Mesodermal cell (in vitro differentiated cells): ENCODE measurements at regions not wholly inside any gene's neighbourhood (a gene's known extent, or its start where the extent isn't known, plus 50 kb on each side); places are given as distances from the start of the nearest gene placed in this dataset.

Experiments
- H3K27ac ChIP-seq: 2 replicates; pipeline ENCODE4 v1.7.0; 2013; ENCODE audit warnings: mild to moderate bottlenecking, low read depth, low read length, moderate library complexity; ENCODE audit not compliant: severe bottlenecking
- H3K36me3 ChIP-seq: 2 replicates; pipeline ENCODE4 v1.7.1; 2013; ENCODE audit warnings: mild to moderate bottlenecking, low read length, moderate library complexity; ENCODE audit not compliant: control insufficient read depth, insufficient read depth
- H3K4me1 ChIP-seq: one replicate; pipeline ENCODE4 v1.7.1; 2013; ENCODE audit warnings: mild to moderate bottlenecking, low read length; ENCODE audit not compliant: insufficient read depth, control insufficient read depth, poor library complexity, severe bottlenecking
- H3K4me3 ChIP-seq: 2 replicates; pipeline ENCODE4 v1.7.0; 2013; ENCODE audit warnings: low read length, control low read depth, mild to moderate bottlenecking; ENCODE audit not compliant: insufficient read depth, poor library complexity, severe bottlenecking; ENCODE audit errors: extremely low read depth
- H3K9me3 ChIP-seq: 2 replicates; pipeline ENCODE4 v1.7.1; 2013; ENCODE audit warnings: mild to moderate bottlenecking, low read length, moderate library complexity; ENCODE audit not compliant: control insufficient read depth
- WGBS, 2 experiments: methylation state at CpG; one replicate each; pipeline ENCODE4 v1.1.5; 2013; ENCODE audit warnings: missing lambda C conversion rate in 2 of 2; ENCODE audit not compliant: insufficient coverage in 2 of 2; 5-methylcytosine and 5-hydroxymethylcytosine counted together

DNA sequence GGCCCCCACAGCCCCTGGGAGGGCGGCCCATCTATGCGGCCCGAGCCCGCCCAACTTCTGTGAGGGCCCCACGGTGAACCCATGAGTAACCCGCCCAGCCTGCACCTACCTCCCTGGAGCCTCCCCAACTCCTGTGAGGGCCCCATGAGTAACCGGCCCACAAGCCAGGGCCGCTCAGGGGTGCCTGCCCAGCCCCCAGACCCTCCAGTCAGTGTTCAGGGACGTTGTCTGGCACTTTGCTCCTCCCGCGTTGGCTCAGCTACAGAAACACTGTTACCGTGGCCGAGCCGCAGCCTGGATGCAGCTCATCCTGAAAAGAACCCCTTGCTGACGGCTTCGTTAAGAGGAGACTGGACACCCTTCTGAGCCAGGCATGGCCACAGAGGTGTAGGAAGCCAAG, 179.6 kb downstream of the BRD1 start:
- Histone ChIP-seq H3K4me3 (no peak overlapping the region), H3K9me3 (no peaks in the 10 kb centered on the region), H3K36me3 (no peaks in the 10 kb centered on the region), H3K27ac (no peak overlapping the region), H3K4me1 (no peaks in the 10 kb centered on the region)
- WGBS, 2 experiments: 90% methylated on average over 16 of the region's 16 CpGs

DNA sequence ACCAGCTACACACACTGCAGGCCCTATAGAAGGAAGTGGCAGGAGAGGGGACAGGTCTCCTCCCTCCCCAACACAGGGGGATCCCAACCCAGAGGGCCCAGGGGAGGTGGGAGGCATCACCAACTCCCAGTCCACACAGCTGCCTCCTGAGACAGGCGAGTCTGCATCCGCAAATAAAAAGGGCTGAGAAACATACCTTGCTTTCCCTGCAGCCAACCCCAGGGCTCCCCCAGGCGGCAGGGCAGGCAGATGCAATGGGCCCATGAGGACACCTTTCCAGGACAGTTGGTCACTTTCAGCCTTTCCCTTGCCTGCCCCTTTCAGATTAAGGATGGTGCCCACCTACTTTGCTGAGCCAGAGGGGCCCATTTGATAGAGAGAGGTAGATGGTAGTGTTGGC, 180.0 kb downstream of the BRD1 start:
- no peak overlapping the region for H3K27ac ChIP-seq
- WGBS, 2 experiments: 85% methylated on average over 2 to 3 of the region's 3 CpGs
- H3K9me3 ChIP-seq: no peaks in the 10 kb centered on the region

DNA sequence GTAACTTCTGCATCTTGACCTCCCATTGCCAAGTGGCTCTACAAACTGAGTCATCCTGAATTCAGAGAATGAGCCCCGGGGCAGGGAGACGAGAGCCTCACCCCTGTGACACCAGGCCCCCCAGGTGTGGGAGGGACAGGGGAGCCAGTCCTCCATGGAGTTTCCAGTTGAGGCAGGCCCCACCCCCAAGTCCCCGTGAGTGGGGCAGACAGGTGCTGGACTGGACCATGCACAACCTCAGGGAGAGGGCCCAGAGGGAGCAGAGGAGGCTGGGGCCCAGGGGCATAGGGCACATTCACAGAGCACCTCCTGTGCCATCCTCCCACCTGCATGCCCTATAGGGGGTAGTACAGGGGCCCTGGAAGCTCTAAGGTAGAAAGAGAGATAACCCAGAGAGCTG, 180.8 kb downstream of the BRD1 start:
- Histone ChIP-seq H3K4me3 (no peak overlapping the region), H3K27ac (no peak overlapping the region), H3K36me3 (no peaks in the 10 kb centered on the region), H3K9me3 (no peaks in the 10 kb centered on the region), H3K4me1 (no peaks in the 10 kb centered on the region)
- 51 to 52% methylated on average over 2 to 3 of the region's 3 CpGs for WGBS, 2 experiments

More for the DNA sequence above, 180.0 kb downstream of the BRD1 start:
- no peaks in the 10 kb centered on the region for H3K36me3 ChIP-seq
- no peaks in the 10 kb centered on the region for H3K4me1 ChIP-seq
- H3K4me3 ChIP-seq: no peak overlapping the region

DNA sequence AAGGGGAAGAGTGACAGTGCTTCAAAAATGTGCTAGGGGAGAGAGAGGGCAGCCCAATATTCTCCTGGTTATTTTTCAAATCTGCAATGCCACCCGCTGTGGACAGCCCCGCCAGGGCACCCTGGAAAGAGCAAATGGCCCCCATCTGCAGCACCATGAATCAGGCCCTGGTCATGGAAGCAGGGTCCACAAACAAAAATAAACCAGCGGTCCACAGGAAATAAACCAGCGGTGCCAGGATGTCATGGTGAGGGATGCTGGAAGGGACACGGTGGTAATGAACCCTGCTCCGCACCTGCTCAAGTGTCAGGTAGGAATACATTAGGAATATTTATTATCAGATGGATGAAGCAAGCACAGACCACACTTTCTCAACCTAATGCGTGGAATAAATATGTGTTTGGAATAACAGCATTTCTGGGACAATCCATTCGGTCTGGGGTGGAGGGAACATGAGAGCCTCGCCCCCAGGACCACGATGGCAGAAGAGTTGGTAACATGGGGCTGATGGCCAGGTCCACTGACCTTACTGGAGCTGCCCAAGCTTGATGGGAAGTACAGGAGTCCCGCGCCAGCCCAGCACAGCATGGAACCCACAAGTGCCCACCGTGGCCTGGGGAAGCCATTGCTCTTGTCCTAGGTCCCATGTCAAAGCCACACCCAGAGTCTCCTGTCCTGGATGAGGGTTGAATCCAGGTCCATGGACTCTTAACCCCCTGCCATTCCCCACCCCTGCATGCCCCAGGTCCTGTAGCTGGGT, 181.7 kb downstream of the BRD1 start:
- Histone ChIP-seq H3K9me3 (no peaks in the 10 kb centered on the region), H3K36me3 (no peaks in the 10 kb centered on the region), H3K4me1 (no peaks in the 10 kb centered on the region), H3K4me3 (no peak overlapping the region), H3K27ac (no peak overlapping the region)
- 90 to 96% methylated on average over 10 to 11 of the region's 13 CpGs for WGBS, 2 experiments

DNA sequence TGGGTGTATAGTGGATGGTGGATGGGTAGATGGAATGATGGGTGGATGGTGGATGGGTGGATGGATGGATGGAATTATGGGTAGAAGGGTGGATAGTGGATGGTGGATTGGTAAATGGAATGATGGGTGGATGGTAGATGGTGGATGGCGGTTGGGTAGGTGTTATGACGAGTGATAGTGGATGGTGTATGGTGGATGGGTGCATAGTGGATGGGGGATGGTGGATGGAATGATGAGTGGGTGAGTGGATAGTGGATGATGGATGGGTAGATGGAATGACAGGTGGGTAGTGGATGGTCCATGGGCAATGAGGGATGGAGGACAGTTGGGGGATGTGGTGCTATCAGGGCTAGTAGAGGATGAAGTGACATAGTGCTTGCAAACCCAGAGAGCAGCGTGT, 182.4 kb downstream of the BRD1 start:
- Histone ChIP-seq H3K9me3 (no peaks in the 10 kb centered on the region), H3K4me1 (no peaks in the 10 kb centered on the region), H3K36me3 (no peaks in the 10 kb centered on the region), H3K4me3 (no peak overlapping the region), H3K27ac (no peak overlapping the region)
- 66 to 96% methylated on average over 2 to 3 of the region's 3 CpGs for WGBS, 2 experiments

DNA sequence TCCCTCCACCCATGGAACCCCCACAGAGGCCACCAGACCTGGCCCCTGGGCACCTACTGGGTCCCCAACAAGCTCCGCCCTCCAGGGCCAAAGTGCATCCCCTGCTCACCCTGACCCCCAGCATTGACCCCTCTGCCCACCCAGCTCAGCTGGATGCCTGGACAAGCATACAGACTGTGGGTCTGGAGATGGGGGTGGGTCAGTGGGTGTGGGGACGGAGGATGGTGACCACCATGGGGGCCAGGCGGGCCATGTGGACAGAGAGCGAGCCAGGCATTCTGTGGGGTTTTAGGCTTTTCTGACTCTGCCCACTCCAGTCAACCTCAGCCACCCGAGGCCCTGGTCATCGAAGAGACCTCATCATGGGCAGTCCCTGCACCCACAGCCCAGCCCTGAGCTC, 183.7 kb downstream of the BRD1 start:
- Histone ChIP-seq H3K27ac (no peak overlapping the region), H3K4me3 (no peak overlapping the region), H3K9me3 (no peaks in the 10 kb centered on the region), H3K4me1 (no peaks in the 10 kb centered on the region), H3K36me3 (no peaks in the 10 kb centered on the region)
- 97 to 100% methylated on average over 2 to 6 of the region's 6 CpGs for WGBS, 2 experiments

DNA sequence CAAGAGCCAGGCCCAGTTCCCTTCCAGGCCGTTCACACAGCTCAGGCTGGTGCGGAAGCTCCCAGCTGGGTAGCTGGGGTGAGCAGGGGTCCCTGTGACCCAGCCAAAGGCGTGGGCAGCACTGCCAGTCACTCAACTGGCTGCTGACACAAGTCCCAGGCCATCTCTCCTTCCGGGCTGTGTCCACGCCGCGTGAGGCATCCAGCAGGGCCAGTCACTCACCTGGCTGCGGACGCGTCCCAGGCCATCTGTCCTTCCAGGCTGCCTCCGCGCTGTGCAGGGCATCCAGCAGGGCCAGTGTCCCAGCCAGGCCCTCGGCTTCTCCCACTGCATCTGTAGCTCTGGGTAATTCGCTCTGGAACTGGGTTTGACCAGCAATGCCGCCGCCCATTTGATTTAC, 184.2 kb downstream of the BRD1 start:
- Histone ChIP-seq H3K27ac (no peak overlapping the region), H3K4me1 (no peaks in the 10 kb centered on the region), H3K36me3 (no peaks in the 10 kb centered on the region), H3K4me3 (no peak overlapping the region), H3K9me3 (no peaks in the 10 kb centered on the region)
- WGBS, 2 experiments: 93 to 95% methylated on average over 15 to 16 of the region's 16 CpGs

DNA sequence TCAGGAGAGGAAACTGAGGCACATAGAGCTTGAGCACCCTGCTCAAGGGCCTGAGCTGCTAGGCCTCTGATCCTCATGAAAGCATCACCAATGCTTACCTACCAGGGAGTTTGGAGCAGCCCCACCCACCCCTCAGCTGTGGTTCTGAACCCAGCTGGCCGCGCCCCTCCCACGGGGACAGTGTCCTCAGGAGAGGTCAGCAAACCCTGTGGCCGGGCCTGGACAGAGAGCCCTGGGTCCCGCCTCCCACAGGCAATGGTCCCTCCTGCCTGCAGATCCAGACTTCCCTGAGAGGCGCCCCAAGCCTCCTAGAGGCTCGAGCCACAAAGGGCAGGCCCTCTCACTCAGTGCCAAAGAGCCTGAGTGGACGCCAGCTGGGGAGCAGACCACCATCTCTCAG, 184.9 kb downstream of the BRD1 start:
- 88 to 89% methylated on average over 8 of the region's 8 CpGs for WGBS, 2 experiments
- H3K36me3 ChIP-seq: no peaks in the 10 kb centered on the region
- H3K4me1 ChIP-seq: no peaks in the 10 kb centered on the region
- H3K9me3 ChIP-seq: no peaks in the 10 kb centered on the region
- H3K27ac ChIP-seq: no peak overlapping the region
- H3K4me3 ChIP-seq: no peak overlapping the region

DNA sequence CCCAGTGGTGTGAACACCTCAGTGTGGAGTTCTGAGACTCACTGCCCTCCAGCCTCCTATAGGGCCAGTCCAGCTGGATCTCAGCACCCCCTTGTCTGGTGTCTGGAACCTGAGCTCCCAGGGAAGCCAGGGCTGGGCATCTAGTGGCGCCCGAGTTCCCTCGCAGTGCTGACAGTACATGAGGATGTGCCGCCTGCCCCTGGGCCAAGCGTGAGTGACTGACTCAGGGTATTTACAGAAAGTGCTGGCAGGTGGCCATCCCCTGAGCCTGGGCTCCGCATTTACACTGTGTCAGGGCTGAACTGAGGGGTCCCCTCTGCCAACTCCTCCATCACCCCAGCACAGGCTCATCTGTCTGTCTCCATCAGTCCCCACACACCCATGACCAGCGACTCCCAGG, 185.3 kb downstream of the BRD1 start:
- Histone ChIP-seq H3K36me3 (no peaks in the 10 kb centered on the region), H3K4me3 (no peak overlapping the region), H3K4me1 (no peaks in the 10 kb centered on the region), H3K9me3 (no peaks in the 10 kb centered on the region), H3K27ac (no peak overlapping the region)
- WGBS, 2 experiments: 80 to 88% methylated on average over 6 to 7 of the region's 7 CpGs

DNA sequence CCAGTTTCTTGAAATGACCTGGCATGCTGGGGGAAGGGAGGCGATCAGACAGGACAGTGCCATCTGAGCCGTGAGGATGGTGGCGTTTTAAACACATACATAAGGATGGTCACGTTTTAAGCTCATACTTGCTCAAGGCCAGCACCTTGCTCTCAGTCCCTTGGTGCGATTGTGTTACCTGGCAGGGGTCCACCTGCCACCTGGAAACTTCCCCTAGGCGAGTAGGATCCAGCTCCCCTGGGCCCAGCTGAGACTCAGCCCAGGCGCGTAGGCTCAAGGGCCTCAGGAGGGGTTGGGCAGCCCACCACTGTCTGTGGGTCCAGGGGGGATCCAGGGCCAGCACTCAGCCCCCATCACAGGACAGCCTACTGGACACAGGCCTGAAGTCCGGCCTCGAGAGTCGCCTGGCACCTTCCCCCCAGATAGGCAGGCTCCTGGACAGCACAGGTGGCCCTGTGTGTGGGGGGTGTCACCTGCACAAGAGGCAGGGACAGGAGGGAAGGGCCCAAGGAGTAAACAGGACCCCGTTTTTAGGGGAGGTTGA, 185.8 kb downstream of the BRD1 start:
- 82 to 87% methylated on average over 10 to 12 of the region's 12 CpGs for WGBS, 2 experiments
- Histone ChIP-seq H3K27ac (no peak overlapping the region), H3K9me3 (no peaks in the 10 kb centered on the region), H3K36me3 (no peaks in the 10 kb centered on the region), H3K4me1 (no peaks in the 10 kb centered on the region), H3K4me3 (no peak overlapping the region)

DNA sequence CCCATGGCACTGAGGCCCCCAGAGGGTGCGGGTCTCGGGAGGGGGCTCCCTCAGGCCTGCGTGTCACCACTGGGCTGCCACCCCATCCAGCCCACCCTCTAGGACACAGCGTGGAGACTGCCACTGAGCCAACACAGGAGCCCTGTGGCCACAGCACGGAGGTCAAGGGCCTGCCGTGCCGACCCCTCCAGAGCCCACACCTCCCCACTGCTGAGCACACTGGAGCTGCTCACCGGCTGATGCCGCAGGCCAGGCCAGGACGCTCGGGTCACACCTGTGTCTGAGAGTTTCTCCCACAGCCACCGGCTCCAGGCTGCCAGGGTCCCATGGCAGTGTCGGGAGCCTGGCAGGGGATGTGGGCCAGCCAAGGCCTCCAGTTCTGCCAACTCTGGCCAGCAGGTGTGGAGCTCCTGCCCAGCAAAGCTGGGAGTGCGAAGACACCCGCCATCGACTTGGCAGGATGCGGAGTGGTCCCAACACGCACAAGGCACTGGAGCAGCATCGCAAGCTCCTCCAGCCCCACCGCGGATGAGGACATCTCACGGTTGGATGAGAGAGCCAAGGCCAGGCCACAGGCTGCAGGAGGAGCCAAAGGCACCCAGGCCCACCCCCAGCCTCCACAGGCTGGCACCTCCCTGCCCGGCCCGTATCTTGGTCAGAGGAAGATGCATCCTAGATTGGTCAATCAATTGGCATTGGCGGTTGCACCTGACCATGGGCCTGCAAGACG, 187.1 kb downstream of the BRD1 start:
- no peak overlapping the region for H3K27ac ChIP-seq
- H3K36me3 ChIP-seq: no peaks in the 10 kb centered on the region
- no peak overlapping the region for H3K4me3 ChIP-seq
- WGBS, 2 experiments: 84 to 89% methylated on average over 23 to 25 of the region's 26 CpGs
- no peaks in the 10 kb centered on the region for H3K9me3 ChIP-seq
- no peaks in the 10 kb centered on the region for H3K4me1 ChIP-seq
